ENCODE measurements at regions not wholly inside any gene's neighbourhood (a gene's known extent, or its start where the extent isn't known, plus 50 kb on each side); places are given as distances from the start of the nearest gene placed in this dataset.
"Not testable (repeated sequence)": the region's sequence is repeated elsewhere in the genome, so short reads cannot be mapped to it uniquely, and the experiment has no call there.

DNA sequence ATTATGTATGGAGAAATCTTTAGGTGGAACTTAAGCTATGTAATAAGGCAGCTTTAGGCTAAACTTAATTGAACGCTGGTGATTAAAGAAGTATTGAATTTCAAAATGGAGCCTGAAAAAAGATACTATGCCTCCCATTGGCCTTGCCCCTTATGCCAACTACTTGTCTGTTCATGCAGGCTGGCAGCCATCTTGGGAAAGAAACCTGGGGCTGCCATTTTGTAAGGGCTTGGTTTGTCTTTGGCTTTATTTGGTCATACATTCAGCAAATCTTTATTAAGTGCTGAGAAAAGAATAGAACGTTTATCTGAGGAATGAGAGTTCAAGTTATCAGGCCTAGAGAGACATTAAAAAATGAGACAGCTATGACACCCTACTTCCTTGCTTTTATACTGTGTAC is 231.3 kb downstream of the KCNE4 start:
- Mint-ChIP-seq H3K36me3 (no peaks in the 10 kb centered on the region), H3K4me1 (no peaks in the 10 kb centered on the region), H3K27ac (no peak overlapping the region), H3K9me3 (no peaks in the 10 kb centered on the region), H3K4me3 (no peak overlapping the region)
- DNase-seq (ENCODE audit: low spot score in 2 of 2) (no peak), ATAC-seq (no peak)

- ATAC-seq = no peak
- no peaks in the 10 kb centered on the region for H3K4me1 Mint-ChIP-seq
- no peaks in the 10 kb centered on the region for H3K9me3 Mint-ChIP-seq
- DNase-seq (ENCODE audit: low spot score in 2 of 2) = no peak
- no peaks in the 10 kb centered on the region for H3K36me3 Mint-ChIP-seq
- H3K27ac Mint-ChIP-seq = no peak overlapping the region
- no peak overlapping the region for H3K4me3 Mint-ChIP-seq
These were observed 231.8 kb downstream of the KCNE4 start for GRCh38 chr2:223283771-223284170.

DNA sequence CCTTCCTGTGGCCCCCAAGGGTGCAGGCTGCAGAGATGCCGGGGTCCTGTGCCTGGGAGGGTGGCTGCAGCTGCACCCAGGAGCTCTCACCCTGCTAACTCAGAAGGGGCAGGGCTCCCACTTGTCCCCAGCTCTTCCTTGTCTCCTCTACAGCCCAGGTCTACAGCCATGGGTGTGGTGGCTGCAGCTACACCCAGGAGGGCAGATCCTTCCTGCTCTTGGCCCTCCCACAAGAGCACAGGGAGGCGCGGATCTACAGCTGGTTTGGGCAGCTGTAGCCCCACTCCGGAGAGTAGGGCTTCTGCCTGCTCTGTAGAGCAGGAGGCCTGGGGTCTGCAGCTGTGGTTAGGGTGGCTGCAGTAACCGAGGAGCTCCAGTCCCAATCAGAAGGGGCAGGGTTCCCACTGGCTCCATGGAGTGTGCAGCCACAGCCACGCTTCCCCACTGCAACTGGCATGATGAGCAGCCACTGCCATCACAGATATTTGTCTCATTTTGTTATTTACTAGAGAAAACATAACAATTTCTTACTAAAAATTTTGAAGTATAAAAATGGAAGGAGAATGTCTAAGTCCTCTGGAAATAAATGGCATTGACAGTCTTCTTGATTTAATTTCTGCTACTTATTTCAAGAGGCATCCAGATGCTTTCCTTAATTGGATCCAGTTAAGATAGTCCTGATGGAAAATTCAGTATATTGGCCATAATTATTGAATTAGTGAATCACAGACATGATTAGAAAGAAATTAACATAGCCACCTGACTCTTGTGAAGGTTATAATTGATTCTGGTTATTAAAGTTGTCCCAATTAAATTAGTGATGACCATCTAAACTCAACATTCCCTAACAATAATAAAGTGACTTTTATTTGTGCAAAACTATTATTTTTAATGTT is 233.6 kb downstream of the KCNE4 start:
- H3K4me1 Mint-ChIP-seq = no peaks in the 10 kb centered on the region
- ATAC-seq (peak; percentile 37), DNase-seq (ENCODE audit: low spot score in 2 of 2) (no peak)
- H3K4me3 Mint-ChIP-seq = no peak overlapping the region
- H3K9me3 Mint-ChIP-seq = peaks cover 4% of the 10 kb centered on the region
- H3K36me3 Mint-ChIP-seq = no peaks in the 10 kb centered on the region
- H3K27ac Mint-ChIP-seq = no peak overlapping the region

GRCh38 chr2:223294756-223295155 is 242.8 kb downstream of the KCNE4 start:
- H3K27ac Mint-ChIP-seq = no peak overlapping the region
- no peaks in the 10 kb centered on the region for H3K4me1 Mint-ChIP-seq
- H3K9me3 Mint-ChIP-seq = peaks cover 13% of the 10 kb centered on the region
- H3K4me3 Mint-ChIP-seq = no peak overlapping the region
- H3K36me3 Mint-ChIP-seq = no peaks in the 10 kb centered on the region
- DNase-seq (ENCODE audit: low spot score in 2 of 2) (no peak), ATAC-seq (no peak)

DNA sequence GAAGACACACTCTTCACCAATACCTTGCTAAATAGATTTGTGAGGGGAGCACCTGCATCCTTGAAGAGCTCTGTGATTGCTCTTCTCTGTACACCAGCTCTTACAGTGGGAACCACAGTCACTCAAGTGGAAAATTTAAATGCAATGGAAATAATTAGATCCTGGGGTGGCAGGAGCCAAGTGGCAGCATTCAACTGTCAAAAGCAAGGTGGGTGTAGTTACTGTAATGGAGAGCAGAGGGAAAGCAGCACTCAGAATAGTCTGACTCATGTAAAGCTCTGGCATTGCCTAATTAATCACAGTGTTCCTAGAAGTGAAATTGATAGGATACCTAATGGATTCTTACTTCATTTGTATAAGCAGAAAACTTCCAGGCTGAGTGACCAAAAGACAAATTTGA is 245.8 kb downstream of the KCNE4 start:
- H3K4me3 Mint-ChIP-seq = no peak overlapping the region
- DNase-seq (ENCODE audit: low spot score in 2 of 2) (no peak), ATAC-seq (no peak)
- no peaks in the 10 kb centered on the region for H3K36me3 Mint-ChIP-seq
- H3K9me3 Mint-ChIP-seq = peaks cover 6% of the 10 kb centered on the region
- no peaks in the 10 kb centered on the region for H3K4me1 Mint-ChIP-seq
- H3K27ac Mint-ChIP-seq = no peak overlapping the region

- not testable (repeated sequence) for ATAC-seq
These were observed 246.3 kb downstream of the KCNE4 start for GRCh38 chr2:223298329-223298728.

DNA sequence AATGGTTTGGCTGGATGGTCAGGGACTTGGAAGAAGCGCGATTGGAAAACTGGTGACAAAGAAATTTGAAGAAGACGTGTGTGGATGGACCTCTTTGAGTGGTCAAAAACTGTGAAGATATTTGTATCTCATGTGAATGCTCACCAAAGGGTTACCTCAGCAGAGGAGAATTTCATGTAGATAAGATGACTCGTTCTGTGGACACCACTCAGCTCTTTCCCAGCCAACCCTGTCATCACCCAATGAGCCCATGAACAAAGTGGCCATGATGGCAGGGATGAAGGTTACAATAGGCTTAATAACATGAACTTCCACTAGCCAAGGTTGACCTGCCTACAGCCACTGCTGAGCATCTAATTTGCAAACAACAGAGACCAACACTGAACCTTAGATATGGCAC is 248.3 kb downstream of the KCNE4 start:
- H3K27ac Mint-ChIP-seq = no peak overlapping the region
- no peak overlapping the region for H3K4me3 Mint-ChIP-seq
- ATAC-seq (no peak), DNase-seq (ENCODE audit: low spot score in 2 of 2) (no peak)
- no peaks in the 10 kb centered on the region for H3K36me3 Mint-ChIP-seq
- no peaks in the 10 kb centered on the region for H3K4me1 Mint-ChIP-seq
- H3K9me3 Mint-ChIP-seq = peaks cover 6% of the 10 kb centered on the region

More at GRCh38 chr2:223298329-223298728, 246.3 kb downstream of the KCNE4 start:
- not testable (repeated sequence) for H3K9me3 Mint-ChIP-seq; H3K4me1 Mint-ChIP-seq; H3K27ac Mint-ChIP-seq; DNase-seq (ENCODE audit: low spot score in 2 of 2); H3K4me3 Mint-ChIP-seq; H3K36me3 Mint-ChIP-seq

- Mint-ChIP-seq H3K9me3 (peaks cover 4% of the 10 kb centered on the region), H3K4me1 (no peaks in the 10 kb centered on the region), H3K36me3 (no peaks in the 10 kb centered on the region), H3K4me3 (no peak overlapping the region), H3K27ac (no peak overlapping the region)
- DNase-seq (ENCODE audit: low spot score in 2 of 2) (no peak), ATAC-seq (no peak)
These were observed 254.4 kb downstream of the KCNE4 start for GRCh38 chr2:223306371-223306770.

GRCh38 chr2:223311889-223312680 is 260.1 kb downstream of the KCNE4 start:
- ATAC-seq (no peak), DNase-seq (ENCODE audit: low spot score in 2 of 2) (no peak)
- Mint-ChIP-seq H3K4me3 (no peak overlapping the region), H3K27ac (no peak overlapping the region), H3K4me1 (no peaks in the 10 kb centered on the region), H3K36me3 (no peaks in the 10 kb centered on the region), H3K9me3 (no peaks in the 10 kb centered on the region)

DNA sequence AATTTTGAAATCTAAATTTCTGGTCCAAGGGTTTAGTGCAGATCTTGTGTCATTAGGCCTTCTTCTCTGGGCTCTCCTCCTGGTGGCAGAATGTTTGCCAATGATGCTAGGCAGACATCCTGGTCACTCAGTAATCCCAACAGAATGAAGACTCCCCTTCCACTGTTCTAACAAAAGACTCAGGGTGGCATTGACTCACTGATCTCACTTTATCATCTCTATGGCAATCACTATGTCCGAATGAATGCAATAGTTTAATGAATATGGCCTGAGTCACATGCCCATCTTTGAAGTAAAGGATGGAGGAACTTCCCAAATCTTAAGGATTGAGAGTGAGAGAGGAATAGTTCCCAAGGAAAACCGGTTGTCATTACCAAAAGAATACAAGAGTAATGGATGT is 261.1 kb downstream of the KCNE4 start:
- no peak for DNase-seq (ENCODE audit: low spot score in 2 of 2)
- H3K36me3 Mint-ChIP-seq = no peaks in the 10 kb centered on the region
- H3K27ac Mint-ChIP-seq = no peak overlapping the region
- H3K9me3 Mint-ChIP-seq = no peaks in the 10 kb centered on the region
- H3K4me3 Mint-ChIP-seq = no peak overlapping the region
- H3K4me1 Mint-ChIP-seq = no peaks in the 10 kb centered on the region
- ATAC-seq = no peak

- ATAC-seq (no peak), DNase-seq (ENCODE audit: low spot score in 2 of 2) (no peak)
- Mint-ChIP-seq H3K9me3 (no peaks in the 10 kb centered on the region), H3K4me3 (no peak overlapping the region), H3K4me1 (no peaks in the 10 kb centered on the region), H3K36me3 (no peaks in the 10 kb centered on the region), H3K27ac (no peak overlapping the region)
These were observed 262.8 kb downstream of the KCNE4 start for GRCh38 chr2:223314811-223315210.

DNA sequence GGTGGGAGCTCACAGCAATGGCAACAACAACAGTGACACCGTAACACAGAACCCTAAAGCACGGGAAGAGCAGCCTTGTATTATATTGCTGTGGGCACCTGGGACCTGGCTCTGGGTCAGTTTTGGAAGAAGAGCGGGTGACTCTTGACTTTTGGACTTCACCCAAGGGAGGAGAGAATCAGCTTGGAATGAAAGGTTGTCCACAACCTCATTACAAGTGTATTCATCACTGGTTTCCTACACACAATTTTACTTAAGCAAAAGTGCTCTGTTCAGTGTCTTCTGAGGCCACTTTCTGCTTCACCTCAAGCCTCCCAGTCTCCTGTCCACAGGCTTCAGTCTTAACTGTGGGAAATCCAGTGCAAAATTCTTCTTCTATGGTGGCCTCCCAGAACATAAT is 263.8 kb downstream of the KCNE4 start:
- Mint-ChIP-seq H3K4me3 (no peak overlapping the region), H3K4me1 (no peaks in the 10 kb centered on the region), H3K27ac (no peak overlapping the region), H3K36me3 (no peaks in the 10 kb centered on the region), H3K9me3 (no peaks in the 10 kb centered on the region)
- DNase-seq (ENCODE audit: low spot score in 2 of 2) (no peak), ATAC-seq (no peak)

- ATAC-seq (no peak), DNase-seq (ENCODE audit: low spot score in 2 of 2) (no peak)
- H3K36me3 Mint-ChIP-seq = no peaks in the 10 kb centered on the region
- no peak overlapping the region for H3K27ac Mint-ChIP-seq
- H3K4me1 Mint-ChIP-seq = no peaks in the 10 kb centered on the region
- no peaks in the 10 kb centered on the region for H3K9me3 Mint-ChIP-seq
- no peak overlapping the region for H3K4me3 Mint-ChIP-seq
These were observed 264.4 kb downstream of the KCNE4 start for GRCh38 chr2:223316342-223316741.

DNA sequence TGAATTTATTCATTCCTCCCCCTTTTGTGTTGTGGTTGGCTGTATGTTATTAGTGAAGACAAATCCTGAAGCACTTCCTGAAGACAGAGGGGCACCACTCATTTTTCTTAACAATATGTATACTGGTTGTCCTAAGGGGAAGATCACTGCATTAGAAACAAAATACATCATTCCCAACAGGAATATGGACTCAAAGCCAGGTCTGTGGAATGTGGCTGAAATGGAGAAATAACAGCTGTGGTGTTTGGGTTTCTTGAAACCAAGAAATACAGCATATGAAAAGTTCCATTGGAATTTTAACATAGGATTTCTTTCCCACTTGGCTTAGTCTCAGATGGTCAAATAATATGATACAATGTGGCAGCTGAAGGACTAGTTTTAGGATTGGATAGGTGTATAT is 267.6 kb downstream of the KCNE4 start:
- Mint-ChIP-seq H3K4me3 (no peak overlapping the region), H3K27ac (no peak overlapping the region), H3K9me3 (no peaks in the 10 kb centered on the region), H3K36me3 (no peaks in the 10 kb centered on the region), H3K4me1 (no peaks in the 10 kb centered on the region)
- DNase-seq (ENCODE audit: low spot score in 2 of 2) = no peak
- no peak for ATAC-seq

DNA sequence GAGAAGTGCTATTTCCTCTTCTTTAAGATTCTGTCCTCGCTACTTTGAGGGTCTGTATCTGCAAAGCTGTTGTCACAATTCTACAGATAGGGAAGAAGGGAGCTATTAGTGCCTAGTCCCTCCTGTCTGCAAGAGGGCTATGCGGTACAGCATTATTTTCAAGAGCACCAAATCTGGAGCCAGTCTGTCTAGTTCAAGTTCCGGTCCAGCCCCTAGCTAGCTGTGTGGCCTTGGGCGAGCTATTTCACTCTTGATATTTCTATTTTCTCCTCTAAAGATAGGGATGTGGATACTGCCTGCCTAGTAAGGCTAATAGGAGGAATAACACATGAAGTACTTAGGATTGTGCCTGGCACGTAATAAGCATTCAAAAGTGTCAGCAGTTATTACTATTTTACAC is 272.4 kb downstream of the KCNE4 start:
- DNase-seq (ENCODE audit: low spot score in 2 of 2) = no peak
- no peak overlapping the region for H3K4me3 Mint-ChIP-seq
- peaks cover 3% of the 10 kb centered on the region for H3K9me3 Mint-ChIP-seq
- no peaks in the 10 kb centered on the region for H3K4me1 Mint-ChIP-seq
- no peak for ATAC-seq
- no peak overlapping the region for H3K27ac Mint-ChIP-seq
- H3K36me3 Mint-ChIP-seq = no peaks in the 10 kb centered on the region

- H3K36me3 Mint-ChIP-seq = no peaks in the 10 kb centered on the region
- ATAC-seq (no peak), DNase-seq (ENCODE audit: low spot score in 2 of 2) (no peak)
- H3K4me3 Mint-ChIP-seq = no peak overlapping the region
- peaks cover 7% of the 10 kb centered on the region for H3K9me3 Mint-ChIP-seq
- H3K27ac Mint-ChIP-seq = no peak overlapping the region
- H3K4me1 Mint-ChIP-seq = no peaks in the 10 kb centered on the region
These were observed 273.6 kb downstream of the SCG2 start for GRCh38 chr2:223328578-223328977.
